ENCODE measurements at regions not wholly inside any gene's neighbourhood (a gene's known extent, or its start where the extent isn't known, plus 50 kb on each side); places are given as distances from the start of the nearest gene placed in this dataset.

- DNase-seq = no peak
These were observed 222.1 kb upstream of the RPL34 start for GRCh38 chr4:108398316-108398715.

DNA sequence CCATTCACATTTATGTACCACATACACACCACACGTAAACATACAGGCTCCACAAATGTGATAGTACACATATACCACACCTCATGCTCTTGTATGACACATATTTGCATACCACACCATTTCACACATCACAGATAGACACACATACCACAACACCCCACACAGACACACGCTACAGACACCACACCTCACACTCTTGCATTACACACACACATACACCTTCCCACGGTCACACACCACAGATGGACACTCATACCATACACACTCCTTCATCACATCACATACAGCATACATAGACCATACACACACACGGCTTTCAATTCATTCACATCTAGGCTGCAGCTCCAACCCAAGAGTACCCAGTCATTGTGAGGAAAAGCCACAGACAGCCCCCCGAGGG, 222.5 kb upstream of the RPL34 start:
- no peak for DNase-seq

DNA sequence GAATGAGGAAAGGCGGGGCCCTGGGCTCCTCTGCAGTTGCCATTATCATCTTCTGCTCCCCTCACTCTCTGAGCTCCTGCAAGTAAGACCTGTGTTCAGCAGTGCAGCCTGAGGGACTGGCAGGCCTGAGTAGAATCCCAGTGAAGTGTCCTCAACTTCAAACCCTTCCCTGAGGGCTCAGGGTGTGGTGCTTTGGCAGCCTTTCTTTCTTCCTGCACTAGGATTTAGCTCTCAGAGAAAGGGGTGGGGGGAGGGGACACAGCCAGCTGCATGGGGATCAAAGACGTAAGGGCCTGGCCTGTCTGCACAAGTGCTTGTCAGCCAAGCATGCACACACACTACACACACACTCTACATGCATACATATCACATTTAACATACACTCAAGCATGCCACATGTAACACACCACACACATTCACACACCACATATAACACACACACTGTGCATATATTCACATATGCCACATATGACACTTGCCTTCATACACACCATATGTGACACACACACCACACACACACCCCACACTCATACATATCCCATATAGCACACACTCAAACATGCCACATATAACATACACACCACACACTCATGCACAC, 223.4 kb upstream of the RPL34 start:
- no peak for DNase-seq

DNA sequence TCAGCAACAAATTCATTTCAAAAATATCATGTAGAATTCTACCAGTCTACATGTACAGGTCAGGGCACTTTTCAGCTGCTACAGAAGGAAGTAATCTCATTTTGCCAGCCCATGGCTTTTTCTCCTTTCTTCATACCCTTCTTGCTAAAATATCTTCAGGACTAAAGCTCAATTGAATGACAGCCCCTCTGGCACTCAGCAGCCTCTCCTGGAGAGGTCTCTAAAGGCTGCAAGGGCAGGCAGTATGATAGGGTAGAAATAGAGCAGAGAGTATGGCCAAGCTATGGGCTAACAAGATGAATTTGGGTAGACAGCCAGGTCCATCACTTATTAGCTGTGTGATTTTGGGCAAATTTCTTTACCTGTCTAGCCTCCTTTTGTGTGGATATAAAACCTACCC, 224.6 kb upstream of the RPL34 start:
- no peak for DNase-seq

- DNase-seq = no peak
These were observed 225.2 kb upstream of the LEF1 start for GRCh38 chr4:108393890-108394472.

DNA sequence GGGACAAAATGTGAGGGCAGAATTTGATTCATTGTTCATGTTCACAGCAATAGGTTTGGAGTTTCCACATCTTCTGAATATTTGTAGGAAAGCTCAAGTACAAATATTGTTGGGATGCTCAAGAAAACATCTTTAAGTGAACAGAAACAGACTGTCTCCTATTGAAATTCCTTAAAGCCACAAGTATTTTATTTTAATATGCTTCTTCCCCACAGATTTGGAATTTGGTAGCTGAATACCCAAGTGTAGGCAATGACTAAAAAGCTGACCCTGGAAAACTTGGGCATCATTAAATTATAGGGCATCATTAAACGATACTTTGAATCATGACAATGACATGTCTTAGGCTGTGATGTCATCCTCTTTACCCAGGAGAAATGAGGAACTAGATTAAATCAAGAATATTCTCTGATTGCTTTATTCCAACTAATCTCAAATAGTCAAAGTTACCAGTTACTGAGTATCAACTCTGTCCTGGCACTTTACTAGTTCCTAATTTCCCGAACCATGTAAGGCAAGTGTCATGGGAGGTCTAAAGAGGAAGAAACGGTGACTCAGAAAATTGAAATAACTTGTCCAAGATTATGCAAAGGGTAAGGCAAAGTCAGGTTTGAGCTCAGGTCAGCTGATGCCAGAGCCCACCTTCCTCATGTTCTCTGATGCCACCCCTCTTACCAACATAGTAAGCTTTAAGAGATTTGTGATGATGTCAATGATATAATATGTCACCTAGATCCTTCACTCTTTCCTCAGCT, 223.1 kb upstream of the LEF1 start:
- DNase-seq = no peak

DNA sequence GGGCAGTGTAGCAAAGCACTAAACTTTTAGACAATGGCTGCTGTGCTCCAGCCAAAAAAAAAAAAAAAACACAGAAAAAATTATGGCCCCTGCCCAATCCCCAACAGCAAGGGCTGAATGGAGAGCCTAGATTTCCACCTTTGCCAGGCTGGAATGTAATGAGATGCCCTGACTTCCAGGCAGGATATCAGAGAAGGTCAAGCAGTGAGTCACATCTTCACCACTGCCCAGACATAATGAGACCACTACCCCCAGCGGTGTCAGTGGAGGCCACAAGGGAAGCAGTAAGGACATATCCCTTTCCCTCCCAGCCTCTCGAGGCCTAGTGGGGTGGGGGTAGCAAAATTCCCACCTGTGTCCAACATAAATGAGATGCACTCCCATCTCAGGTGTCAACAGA, 216.3 kb upstream of the LEF1 start:
- no peak for DNase-seq

- no peak for DNase-seq
These were observed 215.8 kb upstream of the LEF1 start for GRCh38 chr4:108384544-108384943.

DNA sequence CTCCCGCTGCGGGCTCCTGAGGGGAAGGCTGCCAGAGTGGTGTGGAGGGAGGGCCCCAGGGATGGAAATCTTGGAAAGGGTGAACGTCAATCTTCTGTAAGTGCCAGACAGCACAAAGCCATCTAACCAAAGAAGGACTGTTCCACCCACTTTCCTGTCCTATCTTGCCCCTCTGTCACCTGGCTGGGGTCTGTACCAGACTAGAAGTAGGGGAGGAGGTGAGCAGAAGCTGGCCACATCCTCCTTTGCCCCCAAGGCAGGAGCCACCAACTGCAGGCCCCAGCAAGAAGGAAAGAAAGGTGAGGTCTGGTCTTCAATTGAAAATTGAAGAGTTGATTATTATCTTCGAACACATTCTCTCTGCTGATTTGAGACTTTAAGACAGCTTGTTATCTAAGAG, 214.4 kb upstream of the LEF1 start:
- no peak for DNase-seq

- DNase-seq = no peak
These were observed 214.0 kb upstream of the LEF1 start for GRCh38 chr4:108382751-108383150.

GRCh38 chr4:108378164-108378563, 209.4 kb upstream of the LEF1 start:
- no peak for DNase-seq

DNA sequence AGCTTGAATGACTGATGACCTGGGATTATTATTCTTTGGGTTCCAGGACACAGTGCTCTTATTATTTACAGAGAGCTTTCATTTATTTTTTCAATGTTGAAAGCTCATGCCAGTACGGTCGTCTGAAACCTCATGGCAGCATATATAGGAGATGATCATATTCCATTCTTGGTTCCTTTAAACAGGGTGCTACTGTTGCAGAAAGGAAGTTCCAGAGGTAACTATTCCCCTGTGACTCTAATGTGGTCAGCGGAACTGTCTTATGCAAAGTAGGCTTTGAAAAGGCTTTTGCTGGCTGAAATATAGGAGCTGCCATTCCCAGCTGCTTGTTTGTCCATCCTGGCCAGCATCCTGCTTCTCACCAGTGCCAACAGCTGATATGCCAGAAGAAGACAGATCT, 208.3 kb upstream of the LEF1 start:
- DNase-seq = no peak

DNA sequence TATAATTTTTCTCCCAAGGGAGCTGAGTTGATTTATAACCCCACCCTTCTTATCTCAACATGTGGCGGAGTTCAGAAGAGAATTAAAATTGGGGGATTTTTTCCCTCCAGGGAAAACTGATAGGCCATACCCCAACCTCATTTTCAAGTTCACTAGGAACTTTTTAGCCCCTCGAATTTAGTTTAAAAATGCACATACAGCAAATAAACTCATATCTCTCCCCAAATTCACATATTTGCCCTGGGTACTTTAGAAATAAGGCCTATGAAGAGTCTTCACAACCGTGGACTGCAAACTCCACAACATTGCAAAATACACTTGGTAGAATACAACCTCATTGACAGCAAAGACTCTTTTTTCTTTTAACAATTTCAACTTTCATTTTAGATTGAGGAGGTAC, 206.7 kb upstream of the LEF1 start:
- DNase-seq = no peak

- no peak for DNase-seq
These were observed 203.9 kb upstream of the LEF1 start for GRCh38 chr4:108372681-108373080.

DNA sequence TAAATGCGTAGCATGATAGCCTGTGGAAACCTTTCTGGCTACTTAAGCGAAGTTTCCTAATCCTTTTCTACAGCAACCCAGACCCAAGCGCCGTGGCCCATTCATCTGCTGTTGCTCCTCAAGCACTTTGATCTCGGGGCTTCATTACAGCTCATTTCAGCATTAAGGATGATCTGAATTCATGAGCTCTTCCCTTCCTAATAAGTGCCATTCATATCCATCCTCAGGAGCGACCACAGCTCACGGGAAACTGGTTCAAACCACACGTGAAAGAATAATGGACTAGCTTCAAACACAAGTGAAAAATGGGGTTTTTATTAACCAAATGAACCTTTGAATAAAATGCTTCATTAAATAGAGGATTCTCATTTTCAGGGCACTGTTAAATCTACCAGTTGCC, 202.6 kb upstream of the LEF1 start:
- DNase-seq = no peak

GRCh38 chr4:108370291-108371141, 201.8 kb upstream of the LEF1 start:
- no peak for DNase-seq

- no peak for DNase-seq
These were observed 200.4 kb upstream of the LEF1 start for GRCh38 chr4:108369035-108369655.

- no peak for DNase-seq
These were observed 199.0 kb upstream of the LEF1 start for GRCh38 chr4:108367751-108368150.

DNA sequence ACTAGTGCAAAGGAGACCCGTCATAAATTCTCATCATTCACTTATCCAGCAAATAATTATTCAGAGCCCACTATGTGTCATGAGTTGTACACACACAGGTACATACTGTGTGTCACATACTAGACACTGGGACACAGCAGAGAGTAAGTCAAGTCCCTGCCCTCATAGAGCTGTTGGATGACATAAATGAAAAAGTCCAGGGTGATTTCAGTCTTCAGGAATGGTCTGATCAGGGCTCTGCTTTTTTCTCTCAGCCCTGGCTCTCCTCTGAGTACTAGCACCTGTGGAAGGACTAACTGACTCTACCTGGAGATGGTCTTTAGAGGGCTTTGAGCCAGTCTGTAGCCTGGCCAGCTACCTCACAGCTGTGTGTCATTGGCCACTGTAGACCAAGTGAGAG, 198.0 kb upstream of the LEF1 start:
- DNase-seq = no peak

GRCh38 chr4:108365551-108365950, 196.8 kb upstream of the LEF1 start:
- DNase-seq = no peak

DNA sequence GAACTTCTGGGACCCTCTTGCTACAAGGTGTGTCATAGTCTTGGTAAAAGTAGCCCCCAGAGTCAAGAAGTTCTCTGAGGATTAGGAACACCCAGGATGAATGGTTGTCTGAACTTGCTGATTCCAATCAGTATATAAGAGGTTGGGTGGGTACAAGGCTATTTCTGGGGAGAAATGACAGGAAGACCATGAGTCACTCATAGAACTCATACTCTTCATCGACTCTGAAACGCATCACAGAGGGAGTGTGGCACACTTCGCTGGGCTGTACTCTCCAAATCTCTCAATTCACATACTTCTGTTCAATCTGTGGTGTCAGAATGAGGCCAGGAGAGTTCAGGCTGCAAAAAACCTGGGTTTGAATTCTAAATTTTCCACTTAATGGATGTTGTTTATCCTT, 193.2 kb upstream of the LEF1 start:
- DNase-seq = no peak

DNA sequence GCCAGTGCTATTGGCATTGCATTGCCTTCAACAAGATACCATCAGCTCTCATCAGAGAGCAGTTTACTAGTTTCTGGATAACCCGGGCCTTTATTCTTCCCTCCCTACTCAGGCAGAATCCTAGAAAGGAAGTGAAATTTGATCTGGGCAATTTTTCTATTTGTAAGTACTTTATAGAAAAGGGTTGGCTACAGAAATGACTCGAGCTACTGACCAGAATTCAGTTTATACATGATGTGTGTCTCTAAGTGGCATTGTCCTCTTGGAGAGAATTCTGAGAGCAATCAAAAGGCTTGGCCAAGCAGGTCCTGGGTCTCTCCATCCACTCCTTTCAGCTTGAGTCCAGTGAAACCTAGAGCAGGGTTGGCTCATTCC, 192.7 kb upstream of the LEF1 start:
- DNase-seq = no peak

DNA sequence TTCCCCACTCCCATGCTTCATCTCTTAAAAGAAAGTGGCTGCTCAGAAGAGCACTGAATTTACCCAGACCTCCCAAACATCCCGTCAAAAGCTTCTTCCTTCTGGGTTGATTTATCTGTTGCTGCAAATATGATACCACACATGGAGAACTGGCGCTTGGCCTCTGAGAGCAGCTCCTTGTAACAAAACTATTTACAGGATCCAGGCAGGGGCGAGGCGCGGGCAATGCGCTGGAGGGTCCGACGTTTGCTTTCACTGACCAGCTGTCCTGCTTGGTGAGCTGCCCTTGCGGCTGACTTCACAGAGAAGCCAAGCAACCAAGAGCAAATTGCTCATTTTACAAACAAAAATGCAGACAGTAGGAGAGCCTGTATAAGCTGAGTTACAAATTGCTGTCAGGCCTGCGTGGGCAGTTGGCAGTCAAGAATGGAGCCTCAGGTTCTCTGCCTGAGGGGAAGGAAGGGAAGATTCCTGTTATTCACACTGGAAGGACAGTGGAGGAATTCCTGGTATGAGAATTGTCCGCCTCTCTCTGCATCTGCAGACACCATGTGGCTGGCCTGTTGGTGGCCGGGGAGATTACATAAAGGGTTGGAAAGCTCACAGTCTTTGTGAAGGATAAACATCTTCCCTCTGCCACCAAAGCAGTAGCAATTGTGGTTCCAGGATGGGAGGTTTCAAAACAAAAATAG, 192.2 kb upstream of the LEF1 start:
- DNase-seq = no peak

Measured in DMS 273 treated with DMSO at 0.1 percent for 48 hours (cell line).